ENCODE measurements at regions not wholly inside any gene's neighbourhood (a gene's known extent, or its start where the extent isn't known, plus 50 kb on each side); places are given as distances from the start of the nearest gene placed in this dataset.

- TF ChIP-seq CTCF (IDR thresholded peaks at IDR 0.05) = no peak
Observed at GRCh38 chr16:63613701-63614100, 1508.2 kb downstream of the CDH11 start.

GRCh38 chr16:63612462-63613227 lies 1509.2 kb downstream of the CDH11 start:
- no peak for TF ChIP-seq CTCF (IDR thresholded peaks at IDR 0.05)

DNA sequence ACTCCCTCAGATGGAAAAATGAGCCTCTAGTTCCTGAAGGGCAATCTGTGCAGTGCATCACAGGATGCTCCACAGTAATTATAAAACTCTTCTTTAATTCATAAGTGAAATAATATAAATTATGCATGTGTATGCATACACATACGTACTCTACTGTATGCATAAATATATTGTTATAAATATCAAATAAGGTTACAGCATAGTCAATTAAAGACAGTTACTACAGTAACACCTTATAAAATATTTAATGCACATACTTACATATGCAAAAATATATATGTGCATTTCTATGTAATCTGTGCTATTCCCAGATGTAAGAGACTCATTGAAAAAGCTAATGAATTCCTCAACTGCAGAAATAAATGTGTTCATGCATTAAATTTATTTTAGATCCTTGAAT lies 1515.1 kb downstream of the CDH11 start:
- no peak for TF ChIP-seq CTCF (IDR thresholded peaks at IDR 0.05)

- TF ChIP-seq CTCF (IDR thresholded peaks at IDR 0.05) = no peak
Observed at GRCh38 chr16:63602206-63602927, 1519.5 kb downstream of the CDH11 start.

DNA sequence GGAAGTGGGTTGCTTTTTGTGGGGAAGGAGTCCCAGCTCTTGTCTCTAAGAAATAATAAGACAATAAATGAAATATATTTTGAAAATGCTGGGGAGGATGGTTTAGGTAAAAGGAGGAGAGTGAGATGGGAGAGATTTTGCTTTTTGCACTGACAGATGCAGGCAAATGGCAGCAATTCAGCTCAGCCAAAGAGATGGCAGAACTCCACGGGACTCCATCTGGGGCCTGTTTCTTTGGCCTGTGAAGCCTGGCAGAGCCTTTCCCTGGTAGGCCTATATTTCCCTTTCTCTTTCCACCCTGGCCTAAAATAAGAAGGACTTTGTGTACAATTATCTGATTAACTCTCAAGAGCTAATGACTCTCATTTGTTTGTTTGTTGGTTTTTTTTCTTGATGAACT lies 1525.1 kb downstream of the CDH11 start:
- TF ChIP-seq CTCF (IDR thresholded peaks at IDR 0.05) = no peak

- TF ChIP-seq CTCF (IDR thresholded peaks at IDR 0.05) = no peak
Observed at GRCh38 chr16:63592852-63593251, 1529.0 kb downstream of the CDH11 start.

- TF ChIP-seq CTCF (IDR thresholded peaks at IDR 0.05) = no peak
Observed at GRCh38 chr16:63581570-63581969, 1540.3 kb downstream of the CDH11 start.
